T-cell (primary cell): ENCODE measurements at regions not wholly inside any gene's neighbourhood (a gene's known extent, or its start where the extent isn't known, plus 50 kb on each side); places are given as distances from the start of the nearest gene placed in this dataset.
A peak's percentile ranks its signal among the peaks of the same experiment; 100 is the strongest.

Experiments
- ATAC-seq, 4 experiments: fragments of 200-7000 bp in 3 of 4; fragments of 150-1000 bp in 1 of 4; cut with Tn5 transposase; replicated peaks in 1 of 4; 1 replicate in 3 of 4; 2 replicates in 1 of 4; pipeline ENCODE4 v1.10.0; 2021; ENCODE audit warnings: moderate library complexity in 3 of 4, mild to moderate bottlenecking in 2 of 4, moderate number of reproducible peaks in 1 of 4
- CTCF ChIA-PET, 2 donors: fragments of 300-600 bp; sonication (Branson Sonifier 250); formaldehyde crosslinking; loops; one replicate each; lab custom pipeline; 2022; ENCODE audit warnings: antibody characterized with exemption in 2 of 2; lab: Charles Lee
- POLR2A ChIA-PET, 2 donors: fragments of 300-600 bp; sonication (Branson Sonifier 250); formaldehyde crosslinking; loops; one replicate each; lab custom pipeline; 2022; ENCODE audit warnings: antibody characterized with exemption in 2 of 2; lab: Charles Lee
- DNase-seq, 35 experiments: peaks; one replicate each; pipeline versions ENCODE4 v3.0.0 to v3.0.0-alpha.2; 2013 to 2023
- H3K27ac ChIP-seq: one replicate; pipeline ENCODE4 v1.5.1; 2013; ENCODE audit warnings: low read length
- H3K27me3 ChIP-seq, 2 experiments: replicated peaks in 1 of 2; 1 replicate in 1 of 2; 2 replicates in 1 of 2; pipeline versions ENCODE4 v1.6.1 to v1.7.0; 2013; ENCODE audit warnings: low read length in 1 of 2, mixed read lengths in 1 of 2; ENCODE audit not compliant: control insufficient read depth in 2 of 2, insufficient read depth in 2 of 2; ENCODE audit errors: extremely low read depth in 1 of 2
- H3K36me3 ChIP-seq, 2 donors: 1 replicate in 1 of 2; 2 replicates in 1 of 2; pipeline versions ENCODE4 v1.6.1 to v1.7.0; 2013; ENCODE audit warnings: low read length in 1 of 2; ENCODE audit not compliant: control insufficient read depth in 2 of 2, insufficient read depth in 1 of 2; ENCODE audit errors: extremely low read depth in 1 of 2
- H3K4me1 ChIP-seq, 2 experiments: 1 replicate in 1 of 2; 2 replicates in 1 of 2; pipeline versions ENCODE4 v1.6.1 to v1.7.0; 2013; ENCODE audit warnings: low read length in 2 of 2, mixed read lengths in 1 of 2; ENCODE audit not compliant: insufficient read depth in 2 of 2, control insufficient read depth in 1 of 2; ENCODE audit errors: extremely low read depth in 1 of 2
- H3K4me3 ChIP-seq, 2 donors: 1 replicate in 1 of 2; 2 replicates in 1 of 2; pipeline versions ENCODE4 v1.5.1 to v1.7.0; 2013; ENCODE audit warnings: mild to moderate bottlenecking in 2 of 2, low read length in 1 of 2, moderate library complexity in 1 of 2; ENCODE audit not compliant: control insufficient read depth in 1 of 2; ENCODE audit errors: extremely low read depth in 1 of 2
- H3K9me3 ChIP-seq: 2 replicates; pipeline ENCODE4 v1.7.0; 2013
- H3K27ac Mint-ChIP-seq, 2 donors: one replicate each; pipeline ENCODE4 v1.8.0; 2020 to 2021; ENCODE audit warnings: mild to moderate bottlenecking in 2 of 2, mixed read lengths in 2 of 2
- H3K27me3 Mint-ChIP-seq, 2 donors: one replicate each; pipeline ENCODE4 v1.8.0; 2021 to 2022; ENCODE audit warnings: mixed read lengths in 2 of 2
- H3K36me3 Mint-ChIP-seq: one replicate; pipeline ENCODE4 v1.8.0; 2021; ENCODE audit warnings: mixed read lengths
- H3K4me1 Mint-ChIP-seq, 3 donors: one replicate each; pipeline ENCODE4 v1.8.0; 2020 to 2022; ENCODE audit warnings: mixed read lengths in 3 of 3, mild to moderate bottlenecking in 1 of 3
- H3K4me3 Mint-ChIP-seq, 3 donors: one replicate each; pipeline ENCODE4 v1.8.0; 2020 to 2022; ENCODE audit warnings: mild to moderate bottlenecking in 3 of 3, mixed read lengths in 3 of 3, moderate library complexity in 3 of 3
- H3K9me3 Mint-ChIP-seq, 3 donors: one replicate each; pipeline ENCODE4 v1.8.0; 2020 to 2022; ENCODE audit warnings: mixed read lengths in 3 of 3
- WGBS: methylation state at CpG from one replicate; pipeline ENCODE4 v1.1.5; 2013; ENCODE audit warnings: missing lambda C conversion rate; ENCODE audit not compliant: insufficient coverage; 5-methylcytosine and 5-hydroxymethylcytosine counted together

GRCh38 chr9:129264388-129264787, 86.3 kb upstream of the IER5L start:
- peaks cover 0 to 31% of the 10 kb centered on the region in 2 donors for H3K27me3 Mint-ChIP-seq
- peaks cover 5 to 20% of the 10 kb centered on the region in 2 experiments for H3K4me1 ChIP-seq
- POLR2A ChIA-PET = no interaction called here
- H3K4me3 Mint-ChIP-seq = no peak overlapping the region
- no peak overlapping the region for H3K27ac ChIP-seq
- no peak overlapping the region for H3K27ac Mint-ChIP-seq
- no peak overlapping the region for H3K4me3 ChIP-seq
- peaks cover 0 to 41% of the 10 kb centered on the region in 2 experiments for H3K27me3 ChIP-seq
- H3K36me3 Mint-ChIP-seq = no peaks in the 10 kb centered on the region
- ATAC-seq (no peak), DNase-seq (no peak)
- H3K9me3 ChIP-seq = no peaks in the 10 kb centered on the region
- CTCF ChIA-PET = no interaction called here
- no peaks in the 10 kb centered on the region for H3K9me3 Mint-ChIP-seq
- WGBS = 100% methylated on average over 1 of the region's 5 CpGs
- no peaks in the 10 kb centered on the region for H3K36me3 ChIP-seq
- peaks cover 14 to 28% (median 21%) of the 10 kb centered on the region in 3 donors for H3K4me1 Mint-ChIP-seq

DNA sequence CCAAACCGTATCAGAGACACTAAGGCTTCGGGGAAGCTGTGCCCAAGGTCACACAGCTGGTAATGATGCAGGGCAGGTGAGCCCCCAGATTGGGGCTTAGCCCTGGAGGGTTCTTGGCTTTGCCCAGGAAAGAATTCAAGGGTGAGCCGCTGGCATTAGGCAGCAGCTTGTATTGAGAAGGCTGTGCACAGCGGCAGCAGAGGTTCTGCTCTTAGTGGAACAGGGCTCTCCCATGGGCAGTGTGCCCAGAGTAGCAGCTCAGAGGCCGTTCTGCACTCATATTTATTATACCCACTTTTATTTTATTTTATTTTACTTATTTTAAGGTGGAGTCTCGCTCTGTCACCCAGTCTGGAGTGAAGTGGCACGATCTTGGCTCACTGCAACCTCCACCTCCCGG, 85.8 kb upstream of the IER5L start:
- DNase-seq = no peak
- no peaks in the 10 kb centered on the region for H3K36me3 Mint-ChIP-seq
- CTCF ChIA-PET = no interaction called here
- Histone ChIP-seq H3K36me3 (no peaks in the 10 kb centered on the region), H3K4me1 (peaks cover 11 to 22% of the 10 kb centered on the region in 2 experiments), H3K4me3 (no peak overlapping the region), H3K27me3 (peaks cover 0 to 45% of the 10 kb centered on the region in 2 experiments), H3K27ac (no peak overlapping the region), H3K9me3 (no peaks in the 10 kb centered on the region)
- H3K27ac Mint-ChIP-seq = no peak overlapping the region
- 90% methylated on average over 3 of the region's 8 CpGs for WGBS
- no peaks in the 10 kb centered on the region for H3K9me3 Mint-ChIP-seq
- no peak for ATAC-seq
- H3K4me1 Mint-ChIP-seq = peaks cover 20 to 31% (median 26%) of the 10 kb centered on the region in 3 donors
- no peak overlapping the region for H3K4me3 Mint-ChIP-seq
- POLR2A ChIA-PET = no interaction called here
- peaks cover 0 to 37% of the 10 kb centered on the region in 2 donors for H3K27me3 Mint-ChIP-seq

DNA sequence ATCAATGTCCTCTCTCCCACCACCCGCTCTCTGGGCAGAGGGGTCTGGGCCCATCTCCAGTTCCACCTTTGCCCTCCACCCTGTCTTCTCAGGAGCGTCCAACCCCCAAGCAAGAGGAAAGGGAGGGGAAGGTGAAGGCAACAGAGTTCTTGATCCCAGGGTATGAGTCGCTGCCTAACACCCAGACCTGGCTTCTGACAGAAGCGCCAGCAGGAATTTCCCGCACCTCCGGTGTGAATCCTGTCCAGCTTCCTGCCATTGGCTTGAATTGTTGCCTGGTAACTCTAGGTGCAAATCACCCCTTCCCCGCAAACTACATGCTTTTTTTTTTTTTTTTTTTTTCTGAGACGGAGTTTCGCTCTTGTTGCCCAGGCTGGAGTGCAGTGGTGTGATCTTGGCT, 84.2 kb upstream of the IER5L start:
- ChIA-PET POLR2A (no interaction called here), CTCF (no interaction called here)
- 90% methylated on average over 2 of the region's 9 CpGs for WGBS
- peaks cover 0 to 55% of the 10 kb centered on the region in 2 experiments for H3K27me3 ChIP-seq
- no peaks in the 10 kb centered on the region for H3K36me3 ChIP-seq
- H3K9me3 ChIP-seq = no peaks in the 10 kb centered on the region
- H3K4me3 Mint-ChIP-seq = peak overlapping the region in 1 of 3 donors; percentile 36
- peaks cover 26 to 37% (median 27%) of the 10 kb centered on the region in 3 donors for H3K4me1 Mint-ChIP-seq
- DNase-seq = no peak
- H3K9me3 Mint-ChIP-seq = no peaks in the 10 kb centered on the region
- no peaks in the 10 kb centered on the region for H3K36me3 Mint-ChIP-seq
- ATAC-seq = no peak
- no peak overlapping the region for H3K27ac ChIP-seq
- H3K27ac Mint-ChIP-seq = no peak overlapping the region
- H3K4me3 ChIP-seq = no peak overlapping the region
- peaks cover 0 to 37% of the 10 kb centered on the region in 2 donors for H3K27me3 Mint-ChIP-seq
- H3K4me1 ChIP-seq = peaks cover 13 to 34% of the 10 kb centered on the region in 2 experiments

DNA sequence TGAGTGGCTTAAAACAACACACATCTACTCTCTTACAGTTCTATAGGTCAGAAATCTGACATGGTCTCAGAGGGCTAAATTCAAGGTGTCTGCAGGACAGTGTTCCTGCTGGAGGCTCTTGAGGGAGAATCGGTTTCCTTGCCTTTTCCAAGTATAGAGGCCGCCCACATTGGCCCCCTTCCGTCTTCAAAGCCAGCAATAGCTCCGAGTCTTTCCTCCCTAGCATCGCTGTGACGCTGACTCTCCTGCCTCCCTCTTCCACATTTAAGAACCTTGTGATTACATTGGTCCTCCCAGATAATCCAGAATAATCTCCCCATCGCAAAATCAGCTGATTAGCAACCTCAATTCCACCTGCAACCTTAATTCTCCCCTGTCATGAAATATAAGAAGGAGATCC, 81.3 kb upstream of the IER5L start:
- no peaks in the 10 kb centered on the region for H3K9me3 Mint-ChIP-seq
- peak overlapping the region in 1 of 2 donors; percentile 27 for H3K27ac Mint-ChIP-seq
- ChIA-PET CTCF (no interaction called here), POLR2A (interaction anchor here in 1 of 2 donors (1.1 kb wide), 1 partner anchor 81 kb away, joined by 3 read pairs; no protein-coding TSS in a partner anchor)
- Histone ChIP-seq H3K36me3 (no peaks in the 10 kb centered on the region), H3K27ac (no peak overlapping the region), H3K4me1 (peaks cover 13 to 34% of the 10 kb centered on the region in 2 experiments), H3K9me3 (no peaks in the 10 kb centered on the region), H3K27me3 (peaks cover 0 to 63% of the 10 kb centered on the region in 2 experiments), H3K4me3 (no peak overlapping the region)
- WGBS = 85% methylated on average over 4 of the region's 7 CpGs
- ATAC-seq (no peak), DNase-seq (no peak)
- H3K4me1 Mint-ChIP-seq = peaks cover 26 to 37% (median 27%) of the 10 kb centered on the region in 3 donors
- H3K27me3 Mint-ChIP-seq = peaks cover 0 to 32% of the 10 kb centered on the region in 2 donors
- H3K4me3 Mint-ChIP-seq = peak overlapping the region; percentile 66 to 81 (median 68)
- H3K36me3 Mint-ChIP-seq = no peaks in the 10 kb centered on the region

- Mint-ChIP-seq H3K36me3 (no peaks in the 10 kb centered on the region), H3K27me3 (peaks cover 0 to 32% of the 10 kb centered on the region in 2 donors), H3K9me3 (no peaks in the 10 kb centered on the region), H3K27ac (no peak overlapping the region), H3K4me3 (peak overlapping the region; percentile 66 to 81 (median 68)), H3K4me1 (peaks cover 26 to 37% (median 27%) of the 10 kb centered on the region in 3 donors)
- ATAC-seq (peak; percentile 14 to 39 (median 28)), DNase-seq (peak in 10 of 35 experiments; percentile 6 to 43 (median 16))
- H3K4me3 ChIP-seq = peak overlapping the region; percentile 45 to 52
- no peak overlapping the region for H3K27ac ChIP-seq
- no peaks in the 10 kb centered on the region for H3K36me3 ChIP-seq
- CTCF ChIA-PET = interaction anchor here in 1 of 2 donors (0.5 kb wide), 1 partner anchor 23 kb away, joined by 3 read pairs; no protein-coding TSS in a partner anchor
- H3K9me3 ChIP-seq = no peaks in the 10 kb centered on the region
- POLR2A ChIA-PET = interaction anchor here (0.6 to 1.1 kb wide), 2 partner anchors 62 to 81 kb away, joined by 3 read pairs; no protein-coding TSS in a partner anchor
- H3K4me1 ChIP-seq = peaks cover 13 to 34% of the 10 kb centered on the region in 2 experiments
- peaks cover 0 to 62% of the 10 kb centered on the region in 2 experiments for H3K27me3 ChIP-seq
- WGBS = 31% methylated on average over 7 of the region's 18 CpGs
Measured at GRCh38 chr9:129258823-129259301, 80.8 kb upstream of the IER5L start.

DNA sequence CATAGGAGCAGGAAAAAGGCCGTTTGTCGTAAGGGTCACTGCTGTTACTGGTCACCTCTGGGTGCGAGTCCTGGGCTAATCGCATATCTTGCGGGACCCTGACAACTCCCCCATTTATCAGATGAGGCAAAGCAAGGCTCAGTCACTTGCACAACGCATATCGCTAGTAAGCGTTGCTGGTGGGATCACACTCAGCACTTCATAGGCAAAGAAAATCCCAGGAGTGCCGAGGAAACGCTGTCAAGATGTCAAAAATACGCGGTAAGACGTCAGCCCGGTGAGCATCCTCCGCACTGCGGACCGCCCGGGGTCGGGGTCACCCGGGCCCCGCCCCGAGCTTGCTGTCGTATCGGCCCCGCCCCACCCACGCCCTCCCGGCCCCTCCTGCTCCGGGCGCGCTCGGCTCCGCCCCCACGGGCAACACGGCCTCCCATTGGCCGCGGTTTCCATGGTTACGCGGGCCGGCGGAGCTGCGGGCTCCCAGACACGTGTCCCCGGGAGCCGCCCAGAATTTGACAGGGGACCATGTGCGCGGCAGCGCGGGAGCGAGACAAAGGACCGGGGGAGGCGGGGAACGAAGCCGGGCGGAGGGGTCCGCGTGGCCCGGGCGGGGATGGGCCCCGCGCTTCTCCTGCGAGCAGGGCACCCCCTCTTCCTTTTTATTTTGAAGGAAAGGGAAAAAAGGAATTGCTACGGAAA, 80.2 kb upstream of the IER5L start:
- Histone ChIP-seq H3K4me3 (peak overlapping the region; percentile 45 to 52), H3K27ac (no peak overlapping the region), H3K9me3 (no peaks in the 10 kb centered on the region), H3K27me3 (peaks cover 0 to 61% of the 10 kb centered on the region in 2 experiments), H3K4me1 (peaks cover 13 to 34% of the 10 kb centered on the region in 2 experiments), H3K36me3 (no peaks in the 10 kb centered on the region)
- CTCF ChIA-PET = interaction anchor here in 1 of 2 donors (0.5 kb wide), 1 partner anchor 22 kb away, joined by 3 read pairs; no protein-coding TSS in a partner anchor
- H3K4me3 Mint-ChIP-seq = peak overlapping the region; percentile 66 to 81 (median 68)
- H3K27me3 Mint-ChIP-seq = peaks cover 0 to 32% of the 10 kb centered on the region in 2 donors
- peak; percentile 94 to 95 (median 94) for ATAC-seq
- no peaks in the 10 kb centered on the region for H3K9me3 Mint-ChIP-seq
- WGBS = 15% methylated on average over 47 of the region's 62 CpGs
- H3K27ac Mint-ChIP-seq = no peak overlapping the region
- DNase-seq = peak; percentile 66 to 95 (median 83)
- H3K4me1 Mint-ChIP-seq = peaks cover 26 to 37% (median 27%) of the 10 kb centered on the region in 3 donors
- H3K36me3 Mint-ChIP-seq = no peaks in the 10 kb centered on the region
- POLR2A ChIA-PET = interaction anchor here (0.5 to 1.1 kb wide), 3 partner anchors 63 to 914 kb away, joined by 3 to 4 read pairs (median 3); no protein-coding TSS in a partner anchor
